Heart left ventricle (tissue), 13 donors: ENCODE measurements at regions not wholly inside any gene's neighbourhood (a gene's known extent, or its start where the extent isn't known, plus 50 kb on each side); places are given as distances from the start of the nearest gene placed in this dataset.

Source experiments
- CTCF ChIP-seq, 12 donors: fragments of 200-600 bp; sonication (generic) in 4 of 12; IDR thresholded peaks; one replicate each; pipeline versions ENCODE4 v1.5.0 to v1.8.0; 2018 to 2022; ENCODE audit warnings: antibody characterized with exemption in 12 of 12, mild to moderate bottlenecking in 5 of 12
- POLR2A ChIP-seq, 2 donors: fragments of 450-650 bp; IDR thresholded peaks; one replicate each; pipeline ENCODE4 v1.6.1; 2017; ENCODE audit warnings: antibody characterized with exemption in 2 of 2, mild to moderate bottlenecking in 2 of 2, moderate library complexity in 2 of 2
- donor health status: ischemic (EF 13 %, LVEDD 7.1; RV severe dilation, severe dysfunction).
- donor health status: DM: no; HTN: yes; CAD: no.
- donor health status: DM: no; HTN: no; CAD: no.
- donor health status: ischemic (EF 25% LVEDD 6.9; RV normal size, moderate dysfunction).
- donor health status: ischemic (EF 25% LVEDD 5.7; RV mildly dilated, moderate dysfunction).
- donor health status: ischemic (EF 35%, LVEDD 5.7; RV mildly dilated, moderate dysfunction).
- donor health status: nonischemic (EF 11% LVEDD 7.7; RV severe dilation, severe dysfunction).
- donor health status: DM: yes; HTN: yes; CAD: no.
- donor health status: PGD.
- donor health status: ischemic (EF 29% LVEDD 5.4; RV normal size, mild dysfunction).
- donor health status: nonischemic (EF 23%, LVEDD 6.1; RV moderate dilation, normal function).

GRCh38 chr2:223442847-223443246, 159.3 kb downstream of the SCG2 start:
- no peak for TF ChIP-seq CTCF (IDR thresholded peaks at IDR 0.05)
- no peak for TF ChIP-seq POLR2A (IDR thresholded peaks at IDR 0.05)
